ENCODE measurements at regions not wholly inside any gene's neighbourhood (a gene's known extent, or its start where the extent isn't known, plus 50 kb on each side); places are given as distances from the start of the nearest gene placed in this dataset.

DNA sequence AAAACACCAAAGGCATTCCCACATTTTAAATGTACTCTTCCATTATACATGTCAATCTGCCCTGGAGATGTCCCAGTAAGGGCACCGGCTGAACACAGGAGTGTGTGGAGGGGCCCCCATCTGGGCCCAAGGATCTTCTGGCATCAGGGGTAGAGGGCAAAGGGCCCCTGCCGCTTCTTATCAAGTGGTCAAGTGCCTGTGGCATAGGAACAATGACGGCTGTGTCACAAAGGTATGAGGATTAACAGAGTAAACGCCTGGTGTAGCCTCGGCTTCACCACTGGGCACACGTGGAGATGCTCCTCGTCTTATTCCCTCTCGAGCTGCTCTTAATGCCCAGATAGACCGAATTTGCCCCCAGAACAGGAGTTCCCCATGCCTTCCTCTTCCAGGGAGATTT, 169.7 kb upstream of the GLI2 start:
- CTCF ChIA-PET, result no interaction called here

DNA sequence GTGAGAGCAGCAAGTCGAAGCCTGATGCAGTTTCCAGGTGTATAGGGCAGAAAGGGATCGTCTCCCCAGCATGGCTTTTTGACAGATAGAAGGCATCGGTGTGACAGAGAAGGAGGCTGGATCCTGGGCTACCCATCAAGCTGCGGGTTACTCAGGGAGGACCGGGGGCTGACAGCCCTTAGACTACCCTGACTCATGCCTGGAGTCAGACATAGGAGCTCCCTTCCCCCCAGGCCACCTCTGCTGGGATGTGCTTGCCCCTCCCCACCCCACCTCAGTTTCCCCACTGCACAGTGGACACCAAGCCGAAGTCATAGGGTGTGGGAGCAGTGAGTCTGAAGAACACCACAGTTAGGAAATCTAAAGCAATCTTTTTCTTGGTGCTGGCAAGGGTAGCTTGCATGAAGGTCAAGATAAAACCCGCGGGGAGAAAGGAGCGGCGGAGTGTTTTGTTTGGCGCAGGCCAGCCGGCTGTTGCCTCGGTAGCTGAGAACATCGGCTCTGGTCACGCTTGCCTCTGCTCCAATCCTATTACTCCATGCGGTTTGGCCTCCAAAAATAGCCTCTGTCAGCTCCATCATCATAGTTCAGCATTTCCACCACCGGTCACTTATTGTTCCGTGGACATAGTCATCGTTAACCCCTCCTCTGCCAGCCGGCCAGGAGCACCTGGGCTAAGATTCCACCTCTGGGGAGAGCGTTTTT, 169.2 kb upstream of the GLI2 start:
- DNase-seq (no peak), ATAC-seq (no peak)
- CTCF ChIA-PET, result no interaction called here

More for the DNA sequence above, 169.7 kb upstream of the GLI2 start:
- Mint-ChIP-seq H3K9me3 (ENCODE audit: insufficient read depth) (no peaks in the 10 kb centered on the region), H3K4me1 (ENCODE audit: low read depth) (no peaks in the 10 kb centered on the region), H3K36me3 (ENCODE audit: low read depth) (no peaks in the 10 kb centered on the region), H3K27me3 (ENCODE audit: low read depth) (no peaks in the 10 kb centered on the region), H3K27ac (no peak overlapping the region), H3K4me3 (no peak overlapping the region)
- DNase-seq, result no peak
- ATAC-seq, result no peak
- POLR2A ChIA-PET, result no interaction called here

DNA sequence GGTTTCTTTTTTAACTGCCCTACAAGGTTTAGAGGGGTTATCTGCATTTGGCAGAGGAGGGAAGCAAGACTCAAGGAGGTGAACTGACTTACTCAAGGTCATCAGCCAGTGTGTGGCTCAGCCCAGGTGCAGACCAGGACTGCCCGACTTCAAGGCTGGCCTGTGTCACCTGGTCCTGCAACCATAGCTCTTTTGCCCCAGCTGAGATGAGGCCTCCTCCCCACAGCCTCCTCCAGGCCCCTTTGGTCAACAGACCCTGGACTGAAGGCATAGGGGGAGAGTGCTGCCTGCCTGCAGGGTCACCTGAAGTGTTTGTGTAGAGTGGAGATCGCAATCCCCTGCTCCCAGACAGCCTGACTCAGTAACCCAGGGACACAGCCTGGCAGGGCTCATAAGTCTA, 168.5 kb upstream of the GLI2 start:
- Mint-ChIP-seq H3K4me3 (no peak overlapping the region), H3K36me3 (ENCODE audit: low read depth) (no peaks in the 10 kb centered on the region), H3K27ac (no peak overlapping the region), H3K27me3 (ENCODE audit: low read depth) (no peaks in the 10 kb centered on the region), H3K4me1 (ENCODE audit: low read depth) (no peaks in the 10 kb centered on the region), H3K9me3 (ENCODE audit: insufficient read depth) (no peaks in the 10 kb centered on the region)
- ATAC-seq, result no peak
- no peak for DNase-seq
- ChIA-PET CTCF (no interaction called here), POLR2A (no interaction called here)

More for the DNA sequence above, 169.2 kb upstream of the GLI2 start:
- Mint-ChIP-seq H3K4me3 (no peak overlapping the region), H3K36me3 (ENCODE audit: low read depth) (no peaks in the 10 kb centered on the region), H3K9me3 (ENCODE audit: insufficient read depth) (no peaks in the 10 kb centered on the region), H3K27ac (no peak overlapping the region), H3K27me3 (ENCODE audit: low read depth) (no peaks in the 10 kb centered on the region), H3K4me1 (ENCODE audit: low read depth) (no peaks in the 10 kb centered on the region)
- POLR2A ChIA-PET, result no interaction called here

DNA sequence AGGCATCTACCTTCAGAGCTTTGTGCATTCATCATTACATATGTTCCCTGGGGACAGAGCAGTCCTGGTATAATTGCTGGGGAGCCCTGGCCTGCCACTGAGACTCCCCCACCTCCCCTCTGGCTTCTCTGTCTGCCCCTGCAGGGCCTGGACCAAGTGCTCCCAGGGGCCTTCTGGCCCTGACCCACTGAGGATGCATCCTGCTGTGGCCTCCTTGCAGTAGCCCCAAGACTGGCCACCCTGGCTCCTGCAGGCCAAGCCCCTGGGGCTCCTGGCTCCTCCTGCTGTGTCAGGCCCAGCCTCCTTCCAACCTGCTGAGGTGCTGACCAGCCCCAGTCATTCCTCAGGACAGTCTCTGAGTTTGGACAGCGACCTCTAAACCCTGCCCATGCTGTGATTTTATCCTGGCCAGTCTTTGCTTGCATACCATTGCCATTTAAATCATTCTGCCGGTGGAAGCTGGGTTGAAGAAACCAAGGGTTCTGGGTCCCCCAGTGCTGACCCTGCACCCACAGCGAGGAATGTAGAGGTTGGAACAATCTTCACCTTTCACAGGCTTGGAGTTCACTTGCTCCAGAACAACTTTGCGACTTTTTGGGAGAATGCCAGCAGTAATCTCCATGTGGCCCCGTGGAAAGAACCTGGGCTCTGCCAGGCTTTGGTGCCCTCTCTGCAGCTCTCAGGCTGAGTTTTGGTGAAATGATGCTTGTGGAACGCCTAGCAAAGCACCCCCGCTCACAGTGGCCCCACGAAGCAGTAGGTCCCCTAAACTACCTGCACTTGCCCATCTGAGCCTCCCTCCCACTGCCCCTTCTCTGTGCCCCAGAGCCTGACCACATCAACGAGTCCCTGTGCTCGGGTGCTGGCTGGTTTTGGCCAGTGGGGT, 167.3 kb upstream of the GLI2 start:
- no peaks in the 10 kb centered on the region for H3K36me3 Mint-ChIP-seq (ENCODE audit: low read depth)
- H3K27me3 Mint-ChIP-seq (ENCODE audit: low read depth), result no peaks in the 10 kb centered on the region
- POLR2A ChIA-PET, result no interaction called here
- no peak overlapping the region for H3K27ac Mint-ChIP-seq
- DNase-seq (no peak), ATAC-seq (no peak)
- no peaks in the 10 kb centered on the region for H3K4me1 Mint-ChIP-seq (ENCODE audit: low read depth)
- no peak overlapping the region for H3K4me3 Mint-ChIP-seq
- no peaks in the 10 kb centered on the region for H3K9me3 Mint-ChIP-seq (ENCODE audit: insufficient read depth)
- CTCF ChIA-PET, result no interaction called here

DNA sequence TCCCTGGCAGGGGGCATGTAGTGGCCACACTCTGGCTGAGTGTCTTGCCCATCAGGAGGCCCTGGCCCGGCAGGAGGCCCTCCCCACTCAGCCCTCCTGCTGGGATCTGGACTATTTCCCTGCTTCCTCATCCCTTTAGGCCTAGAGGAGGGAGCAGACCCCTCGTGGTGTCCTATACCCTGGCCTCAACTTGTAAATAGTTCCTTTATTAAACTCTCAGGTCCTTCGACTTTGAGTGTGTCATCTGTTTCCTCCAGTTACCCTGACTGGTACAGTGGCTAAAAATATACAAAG, 166.7 kb upstream of the GLI2 start:
- CTCF ChIA-PET, result no interaction called here
- no peak overlapping the region for H3K27ac Mint-ChIP-seq

DNA sequence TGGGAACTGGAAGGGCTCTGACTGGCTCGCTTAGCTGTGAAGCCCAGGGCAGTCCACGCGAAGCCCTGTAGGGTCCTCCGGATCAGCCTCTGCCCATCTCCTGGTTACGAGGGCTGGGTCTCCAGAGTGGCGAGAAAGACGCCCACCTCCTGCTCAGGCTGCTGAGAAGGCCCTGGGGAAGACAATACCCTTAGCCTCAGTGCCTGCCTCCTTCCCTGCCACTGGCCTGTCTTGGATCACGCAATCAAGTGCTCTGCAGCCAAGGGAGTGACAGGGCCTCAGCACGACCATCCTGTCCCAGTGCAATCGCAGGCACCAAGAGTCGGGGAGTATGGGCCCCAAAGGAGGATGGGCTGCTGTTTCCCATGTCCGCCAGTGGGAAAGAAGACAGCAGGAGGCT, 165.7 kb upstream of the GLI2 start:
- Mint-ChIP-seq H3K9me3 (ENCODE audit: insufficient read depth) (no peaks in the 10 kb centered on the region), H3K36me3 (ENCODE audit: low read depth) (no peaks in the 10 kb centered on the region), H3K4me1 (ENCODE audit: low read depth) (no peaks in the 10 kb centered on the region), H3K27ac (no peak overlapping the region), H3K4me3 (no peak overlapping the region), H3K27me3 (ENCODE audit: low read depth) (peaks cover 5% of the 10 kb centered on the region)
- POLR2A ChIA-PET, result no interaction called here
- DNase-seq (no peak), ATAC-seq (no peak)
- CTCF ChIA-PET, result no interaction called here

More for the DNA sequence above, 166.7 kb upstream of the GLI2 start:
- ATAC-seq (no peak), DNase-seq (no peak)
- Mint-ChIP-seq H3K27me3 (ENCODE audit: low read depth) (no peaks in the 10 kb centered on the region), H3K9me3 (ENCODE audit: insufficient read depth) (no peaks in the 10 kb centered on the region), H3K36me3 (ENCODE audit: low read depth) (no peaks in the 10 kb centered on the region), H3K4me3 (no peak overlapping the region), H3K4me1 (ENCODE audit: low read depth) (no peaks in the 10 kb centered on the region)
- POLR2A ChIA-PET, result no interaction called here

DNA sequence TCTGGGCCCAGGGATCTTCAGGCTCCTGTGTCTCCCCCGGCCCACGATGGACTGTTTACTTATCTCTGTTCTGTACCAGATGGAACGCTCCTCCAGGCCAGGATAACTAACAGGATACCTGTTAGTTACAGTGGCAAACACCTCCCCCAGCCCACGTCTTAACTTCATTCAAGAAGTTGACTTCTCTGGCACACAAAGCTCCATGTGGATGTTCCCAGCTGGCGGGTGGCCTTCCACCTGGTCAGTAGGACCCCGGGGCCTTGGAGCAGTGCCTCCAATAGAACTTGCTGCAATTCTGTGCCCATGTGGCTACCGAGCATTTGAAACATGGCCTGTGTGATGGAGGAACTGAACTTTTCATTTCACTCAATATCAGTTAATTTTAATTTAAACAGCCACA, 165.1 kb upstream of the GLI2 start:
- ATAC-seq (no peak), DNase-seq (no peak)
- no peaks in the 10 kb centered on the region for H3K4me1 Mint-ChIP-seq (ENCODE audit: low read depth)
- no peaks in the 10 kb centered on the region for H3K36me3 Mint-ChIP-seq (ENCODE audit: low read depth)
- CTCF ChIA-PET, result no interaction called here
- no peaks in the 10 kb centered on the region for H3K9me3 Mint-ChIP-seq (ENCODE audit: insufficient read depth)
- H3K4me3 Mint-ChIP-seq, result no peak overlapping the region
- H3K27ac Mint-ChIP-seq, result no peak overlapping the region
- peaks cover 6% of the 10 kb centered on the region for H3K27me3 Mint-ChIP-seq (ENCODE audit: low read depth)
- POLR2A ChIA-PET, result no interaction called here

DNA sequence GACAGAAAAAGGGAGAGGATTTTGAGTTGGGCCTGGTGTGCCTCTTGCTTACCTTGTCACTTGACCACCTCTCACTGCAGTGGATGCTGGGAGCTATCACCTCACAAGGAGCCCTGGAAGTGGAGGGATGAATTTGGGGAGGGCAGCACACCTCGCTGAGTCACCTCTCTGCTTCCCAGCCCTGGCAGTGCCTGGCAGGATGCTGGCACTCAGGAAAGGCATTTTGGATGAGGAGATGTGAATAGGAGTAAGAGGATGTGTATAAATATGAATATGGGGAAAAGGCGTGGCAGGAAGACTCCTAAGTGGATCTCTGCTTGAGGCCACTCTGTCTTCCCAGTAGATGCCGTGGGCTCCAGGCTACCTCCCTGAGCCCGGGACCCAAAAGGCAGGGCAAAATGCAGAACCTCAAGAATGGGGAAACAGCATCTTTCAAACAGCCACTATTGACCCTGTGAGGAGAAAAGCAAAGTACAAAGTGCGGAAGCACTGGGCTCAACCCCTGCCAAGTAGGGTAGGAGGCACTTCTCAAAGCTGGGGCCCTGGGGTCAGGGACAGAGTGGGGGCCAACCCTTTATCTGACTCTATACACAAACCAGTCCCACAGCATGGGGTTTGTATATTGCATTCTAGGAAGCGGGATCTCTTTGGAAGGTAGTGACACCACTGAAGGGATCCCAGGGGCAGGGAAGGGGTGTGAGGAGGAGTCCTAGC, 164.5 kb upstream of the GLI2 start:
- ChIA-PET POLR2A (no interaction called here), CTCF (no interaction called here)
- Mint-ChIP-seq H3K27ac (no peak overlapping the region), H3K27me3 (ENCODE audit: low read depth) (peaks cover 11% of the 10 kb centered on the region), H3K4me1 (ENCODE audit: low read depth) (no peaks in the 10 kb centered on the region), H3K4me3 (no peak overlapping the region), H3K9me3 (ENCODE audit: insufficient read depth) (no peaks in the 10 kb centered on the region), H3K36me3 (ENCODE audit: low read depth) (no peaks in the 10 kb centered on the region)
- DNase-seq, result no peak
- no peak for ATAC-seq

DNA sequence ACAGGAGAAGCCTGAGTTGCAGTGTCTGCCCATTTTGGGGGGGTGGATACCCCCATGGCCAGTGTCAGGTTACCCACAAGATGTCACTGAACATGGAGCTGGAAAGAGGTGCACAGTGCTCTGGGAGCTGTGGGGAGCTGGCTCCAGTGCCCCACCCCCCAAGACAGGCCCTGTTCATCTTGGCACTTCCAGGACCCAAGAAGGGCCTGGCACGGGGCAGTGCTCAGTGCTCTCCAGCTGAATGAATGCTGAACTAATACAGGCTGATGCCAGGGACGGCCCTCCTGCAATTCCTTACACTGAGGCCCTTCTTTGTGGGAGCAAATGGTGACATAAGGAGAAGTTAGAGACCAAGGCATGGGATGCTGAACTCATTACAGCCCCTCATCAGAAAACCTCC, 163.4 kb upstream of the GLI2 start:
- DNase-seq (no peak), ATAC-seq (no peak)
- no peak overlapping the region for H3K4me3 Mint-ChIP-seq
- no peaks in the 10 kb centered on the region for H3K9me3 Mint-ChIP-seq (ENCODE audit: insufficient read depth)
- H3K36me3 Mint-ChIP-seq (ENCODE audit: low read depth), result no peaks in the 10 kb centered on the region
- H3K4me1 Mint-ChIP-seq (ENCODE audit: low read depth), result no peaks in the 10 kb centered on the region
- H3K27me3 Mint-ChIP-seq (ENCODE audit: low read depth), result peaks cover 15% of the 10 kb centered on the region
- H3K27ac Mint-ChIP-seq, result no peak overlapping the region
- CTCF ChIA-PET, result no interaction called here
- POLR2A ChIA-PET, result no interaction called here

DNA sequence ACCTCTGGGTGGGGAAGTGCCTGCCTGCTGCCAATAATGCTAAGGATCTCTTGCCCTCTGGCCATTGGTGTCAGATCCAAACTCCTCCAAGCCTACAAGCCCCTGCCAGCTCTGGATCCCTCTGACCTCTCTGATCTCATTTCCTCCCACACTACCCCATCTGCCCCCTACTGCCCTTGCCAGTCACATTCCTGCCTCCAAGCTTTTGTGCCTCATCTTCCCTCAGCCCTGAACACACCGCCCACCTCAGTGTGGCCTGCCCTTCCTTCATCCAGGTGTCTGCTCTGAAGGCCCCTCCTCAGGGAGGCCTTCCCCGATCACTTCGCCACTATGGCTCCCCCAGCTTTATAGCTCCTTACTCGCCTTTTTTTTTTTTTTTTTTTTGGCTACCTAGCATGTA, 161.0 kb upstream of the GLI2 start:
- no peaks in the 10 kb centered on the region for H3K4me1 Mint-ChIP-seq (ENCODE audit: low read depth)
- H3K36me3 Mint-ChIP-seq (ENCODE audit: low read depth), result no peaks in the 10 kb centered on the region
- no peaks in the 10 kb centered on the region for H3K9me3 Mint-ChIP-seq (ENCODE audit: insufficient read depth)

DNA sequence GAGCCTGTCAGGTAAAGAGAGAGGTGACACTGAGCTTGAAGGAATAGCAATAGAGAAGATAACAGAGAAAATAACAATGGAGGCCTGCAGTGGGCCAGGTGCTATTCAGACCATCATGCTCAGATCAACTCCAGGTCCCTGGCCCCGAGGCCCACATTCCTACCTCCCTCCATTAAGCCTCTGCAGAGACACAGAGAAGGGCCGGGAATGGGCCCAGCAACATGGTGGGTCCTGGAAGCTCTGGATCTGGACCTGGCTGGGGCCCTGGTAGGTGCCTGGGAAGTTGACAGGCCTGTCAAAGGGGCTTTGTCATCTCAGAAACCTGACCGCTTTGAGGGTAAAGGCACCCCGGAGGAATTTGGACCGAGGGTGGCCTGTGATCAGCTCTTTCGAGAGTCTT, 159.7 kb upstream of the GLI2 start:
- Mint-ChIP-seq H3K27me3 (ENCODE audit: low read depth) (peaks cover 30% of the 10 kb centered on the region), H3K9me3 (ENCODE audit: insufficient read depth) (no peaks in the 10 kb centered on the region), H3K4me3 (no peak overlapping the region), H3K36me3 (ENCODE audit: low read depth) (no peaks in the 10 kb centered on the region), H3K27ac (no peak overlapping the region), H3K4me1 (ENCODE audit: low read depth) (no peaks in the 10 kb centered on the region)
- CTCF ChIA-PET, result no interaction called here
- no peak for DNase-seq
- ATAC-seq, result no peak
- POLR2A ChIA-PET, result no interaction called here

More for the DNA sequence above, 161.0 kb upstream of the GLI2 start:
- ATAC-seq (no peak), DNase-seq (no peak)
- Mint-ChIP-seq H3K27me3 (ENCODE audit: low read depth) (peaks cover 26% of the 10 kb centered on the region), H3K27ac (no peak overlapping the region), H3K4me3 (no peak overlapping the region)
- CTCF ChIA-PET, result no interaction called here
- POLR2A ChIA-PET, result no interaction called here
